ENCODE measurements at regions not wholly inside any gene's neighbourhood (a gene's known extent, or its start where the extent isn't known, plus 50 kb on each side); places are given as distances from the start of the nearest gene placed in this dataset.

GRCh38 chr14:73787486-73788316, 63.9 kb upstream of the PTGR2 start:
- TF ChIP-seq L3MBTL2 (conservative IDR thresholded peaks at IDR 0.05) (0 out of 2 replicates have a peak, but pooled peaks have one; percentile 20), ZNF384 (IDR thresholded peaks at IDR 0.05) (peak; percentile 78), CTBP1 (IDR thresholded peaks at IDR 0.05; ENCODE audit: borderline replicate concordance) (no peak)
- ChIA-PET CTCF (interaction anchor here (0.6 kb wide), 1 partner anchor 29 kb away, joined by 5 read pairs; no protein-coding TSS in a partner anchor), POLR2A (interaction anchor here (0.7 to 5.8 kb wide), 4 partner anchors 9 to 64 kb away, joined by 3 to 49 read pairs (median 4); partner anchors contain the start of gene PTGR2)
- no peak for DNase-seq (ENCODE audit: extremely low spot score)

- CTCF ChIA-PET = interaction anchor here (1.1 to 2.3 kb wide), 2 partner anchors 10 to 24 kb away, joined by 3 to 10 read pairs; no protein-coding TSS in a partner anchor
- POLR2A ChIA-PET = interaction anchor here (0.6 to 5.8 kb wide), 11 partner anchors 9 to 270 kb away, joined by 3 to 49 read pairs (median 6); partner anchors contain the start of genes PTGR2 and ZNF410
- peak; percentile 59; the same call in 1 of the 2 replicates for TF ChIP-seq LEF1 (IDR thresholded peaks at IDR 0.05; ENCODE audit: borderline replicate concordance)
- TF ChIP-seq L3MBTL2 (conservative IDR thresholded peaks at IDR 0.05) = no peak
- DNase-seq (ENCODE audit: extremely low spot score) = peak; percentile 56
Observed at GRCh38 chr14:73786636-73787485, 64.8 kb upstream of the PTGR2 start.

DNA sequence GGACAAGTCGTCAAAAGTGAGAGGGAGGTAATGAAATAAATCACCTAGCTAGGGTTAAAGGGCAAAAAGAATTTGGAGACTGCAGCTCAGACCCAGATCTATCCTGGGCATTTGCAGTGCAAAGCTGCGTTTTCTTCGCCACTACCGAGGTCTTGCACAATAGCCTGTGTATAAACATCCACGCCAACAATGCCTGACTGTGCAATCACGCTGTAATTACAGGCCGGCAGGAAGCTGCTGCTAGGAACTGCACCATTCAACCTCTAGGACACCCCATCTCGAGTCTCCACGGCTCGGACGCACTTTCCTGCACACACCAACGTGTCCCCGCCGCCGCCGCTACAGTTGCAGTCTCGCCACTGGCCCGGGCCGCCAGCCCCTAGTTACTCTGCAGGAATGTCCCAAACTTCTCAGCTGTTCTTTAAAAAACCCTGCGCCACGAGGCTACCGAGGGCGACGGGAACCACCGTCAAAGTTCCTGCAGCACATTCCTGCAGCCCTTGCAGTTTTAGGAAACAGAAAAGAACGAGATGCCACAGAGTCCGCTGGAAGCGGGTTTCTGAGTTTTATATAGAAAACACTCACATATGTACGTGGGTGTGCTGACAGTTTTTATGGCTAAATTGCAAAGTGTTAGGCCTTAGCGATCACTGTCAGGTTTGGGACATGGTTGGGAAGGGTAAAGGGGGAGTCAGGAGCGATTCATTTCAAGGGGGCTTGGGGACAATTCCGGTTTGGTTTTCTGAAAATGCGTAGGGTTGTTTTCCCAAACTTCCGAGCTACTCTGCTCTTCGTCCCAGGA, 65.6 kb upstream of the PTGR2 start:
- ChIA-PET CTCF (interaction anchor here (0.7 to 2.3 kb wide), 6 partner anchors 10 to 57 kb away, joined by 3 to 10 read pairs (median 6); no protein-coding TSS in a partner anchor), POLR2A (interaction anchor here (1.0 to 5.8 kb wide), 12 partner anchors 8 to 100 kb away, joined by 3 to 49 read pairs (median 5); partner anchors contain the start of genes PTGR2 and ZNF410)
- TF ChIP-seq FOXM1 (IDR thresholded peaks at IDR 0.05; ENCODE audit: borderline replicate concordance) = no peak
- peak; percentile 72 for TF ChIP-seq L3MBTL2 (conservative IDR thresholded peaks at IDR 0.05)
- TF ChIP-seq, protein P1, sequence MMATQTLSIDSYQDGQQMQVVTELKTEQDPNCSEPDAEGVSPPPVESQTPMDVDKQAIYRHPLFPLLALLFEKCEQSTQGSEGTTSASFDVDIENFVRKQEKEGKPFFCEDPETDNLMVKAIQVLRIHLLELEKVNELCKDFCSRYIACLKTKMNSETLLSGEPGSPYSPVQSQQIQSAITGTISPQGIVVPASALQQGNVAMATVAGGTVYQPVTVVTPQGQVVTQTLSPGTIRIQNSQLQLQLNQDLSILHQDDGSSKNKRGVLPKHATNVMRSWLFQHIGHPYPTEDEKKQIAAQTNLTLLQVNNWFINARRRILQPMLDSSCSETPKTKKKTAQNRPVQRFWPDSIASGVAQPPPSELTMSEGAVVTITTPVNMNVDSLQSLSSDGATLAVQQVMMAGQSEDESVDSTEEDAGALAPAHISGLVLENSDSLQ (IDR thresholded peaks at IDR 0.05) = 0 out of 2 replicates have a peak, but pooled peaks have one; percentile 27
- DNase-seq (ENCODE audit: extremely low spot score) = peak; percentile 56

DNA sequence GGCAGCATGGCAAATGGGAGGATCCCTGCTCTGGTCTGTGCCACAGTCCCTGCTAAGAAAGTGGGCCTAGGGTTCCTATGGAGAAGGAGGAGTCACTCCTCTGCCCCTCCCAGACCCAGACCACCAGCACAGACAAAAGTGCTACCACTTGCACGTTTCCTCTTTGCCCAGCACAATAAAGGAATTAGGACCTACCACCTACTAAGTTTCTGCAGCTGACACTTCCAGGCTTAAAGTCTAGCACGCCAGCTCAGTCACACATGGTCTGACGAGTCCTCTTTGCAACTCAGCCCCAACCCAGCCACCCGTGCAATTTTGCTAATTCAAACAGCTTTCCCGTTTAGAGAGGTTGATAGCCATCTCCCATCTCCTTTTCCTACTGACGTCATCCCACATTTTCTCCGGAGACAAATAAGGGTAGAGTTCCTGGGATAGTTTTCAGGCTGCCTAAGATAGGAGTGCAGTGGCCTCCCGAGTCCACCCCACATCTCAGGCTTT, 66.2 kb upstream of the PTGR2 start:
- ChIA-PET POLR2A (interaction anchor here (1.0 to 5.8 kb wide), 10 partner anchors 7 to 101 kb away, joined by 3 to 49 read pairs (median 6); partner anchors contain the start of genes PTGR2 and ZNF410), CTCF (interaction anchor here (0.7 to 2.3 kb wide), 6 partner anchors 9 to 56 kb away, joined by 3 to 10 read pairs (median 6); no protein-coding TSS in a partner anchor)
- DNase-seq (ENCODE audit: extremely low spot score) = peak; percentile 49
- no peak for TF ChIP-seq BHLHE40 (IDR thresholded peaks at IDR 0.05; ENCODE audit: borderline replicate concordance)
- no peak for TF ChIP-seq ELF4 (IDR thresholded peaks at IDR 0.05)
- TF ChIP-seq SP1 (IDR thresholded peaks at IDR 0.05) = no peak
- TF ChIP-seq HDGF (IDR thresholded peaks at IDR 0.05; ENCODE audit: borderline replicate concordance) = no peak
- no peak for TF ChIP-seq ZNF384 (IDR thresholded peaks at IDR 0.05)
- TF ChIP-seq, protein P1 (IDR thresholded peaks at IDR 0.05) = no peak
- no peak for TF ChIP-seq CTBP1 (IDR thresholded peaks at IDR 0.05; ENCODE audit: borderline replicate concordance)

- TF ChIP-seq TARDBP (IDR thresholded peaks at IDR 0.05) (no peak), LEF1 (IDR thresholded peaks at IDR 0.05; ENCODE audit: borderline replicate concordance) (no peak), FOXK2 (IDR thresholded peaks at IDR 0.05) (no peak), ZNF384 (IDR thresholded peaks at IDR 0.05) (no peak), NFRKB (IDR thresholded peaks at IDR 0.05) (no peak), L3MBTL2 (conservative IDR thresholded peaks at IDR 0.05) (no peak)
- TF ChIP-seq, protein P1 (IDR thresholded peaks at IDR 0.05) = no peak
Observed at GRCh38 chr14:73784988-73785313, 66.7 kb upstream of the PTGR2 start.

More at GRCh38 chr14:73784988-73785313, 66.7 kb upstream of the PTGR2 start:
- POLR2A ChIA-PET = interaction anchor here (1.0 to 5.8 kb wide), 7 partner anchors 13 to 101 kb away, joined by 3 to 49 read pairs (median 10); partner anchors contain the start of genes PTGR2 and ZNF410
- no peak for DNase-seq (ENCODE audit: extremely low spot score)
- CTCF ChIA-PET = interaction anchor here (0.9 to 2.3 kb wide), 4 partner anchors 8 to 50 kb away, joined by 3 to 10 read pairs (median 7); no protein-coding TSS in a partner anchor
